ENCODE measurements at regions not wholly inside any gene's neighbourhood (a gene's known extent, or its start where the extent isn't known, plus 50 kb on each side); places are given as distances from the start of the nearest gene placed in this dataset.

DNA sequence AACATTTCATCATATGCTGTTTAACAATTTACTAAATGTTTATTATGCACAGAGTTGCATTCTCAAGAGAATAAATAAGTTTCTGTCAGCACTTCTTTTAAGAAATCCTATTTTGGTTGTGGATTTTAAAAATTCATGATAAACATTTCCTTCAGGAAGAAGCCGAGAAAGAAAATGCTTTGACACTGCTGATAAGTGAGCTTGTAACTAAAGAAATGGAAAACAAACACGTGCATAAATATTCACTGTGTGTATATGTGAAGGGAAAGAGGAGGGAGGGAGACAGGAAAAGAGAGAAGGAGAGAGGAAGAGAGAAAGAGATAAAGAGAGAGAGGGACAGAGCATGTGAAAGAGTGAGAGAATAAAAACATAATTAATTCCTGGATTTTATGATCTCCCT, 1165.0 kb downstream of the DIAPH3 start:
- Histone ChIP-seq H3K9me3 (no peaks in the 10 kb centered on the region), H3K4me3 (ENCODE audit: low read depth, low read length) (no peak overlapping the region), H3K4me1 (peaks cover 18% of the 10 kb centered on the region), H3K36me3 (no peaks in the 10 kb centered on the region), H3K27me3 (no peaks in the 10 kb centered on the region)
- TF ChIP-seq, protein P1, sequence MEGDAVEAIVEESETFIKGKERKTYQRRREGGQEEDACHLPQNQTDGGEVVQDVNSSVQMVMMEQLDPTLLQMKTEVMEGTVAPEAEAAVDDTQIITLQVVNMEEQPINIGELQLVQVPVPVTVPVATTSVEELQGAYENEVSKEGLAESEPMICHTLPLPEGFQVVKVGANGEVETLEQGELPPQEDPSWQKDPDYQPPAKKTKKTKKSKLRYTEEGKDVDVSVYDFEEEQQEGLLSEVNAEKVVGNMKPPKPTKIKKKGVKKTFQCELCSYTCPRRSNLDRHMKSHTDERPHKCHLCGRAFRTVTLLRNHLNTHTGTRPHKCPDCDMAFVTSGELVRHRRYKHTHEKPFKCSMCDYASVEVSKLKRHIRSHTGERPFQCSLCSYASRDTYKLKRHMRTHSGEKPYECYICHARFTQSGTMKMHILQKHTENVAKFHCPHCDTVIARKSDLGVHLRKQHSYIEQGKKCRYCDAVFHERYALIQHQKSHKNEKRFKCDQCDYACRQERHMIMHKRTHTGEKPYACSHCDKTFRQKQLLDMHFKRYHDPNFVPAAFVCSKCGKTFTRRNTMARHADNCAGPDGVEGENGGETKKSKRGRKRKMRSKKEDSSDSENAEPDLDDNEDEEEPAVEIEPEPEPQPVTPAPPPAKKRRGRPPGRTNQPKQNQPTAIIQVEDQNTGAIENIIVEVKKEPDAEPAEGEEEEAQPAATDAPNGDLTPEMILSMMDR (IDR thresholded peaks at IDR 0.05; ENCODE audit: low read depth, low read length): no peak
- DNase-seq: no peak

DNA sequence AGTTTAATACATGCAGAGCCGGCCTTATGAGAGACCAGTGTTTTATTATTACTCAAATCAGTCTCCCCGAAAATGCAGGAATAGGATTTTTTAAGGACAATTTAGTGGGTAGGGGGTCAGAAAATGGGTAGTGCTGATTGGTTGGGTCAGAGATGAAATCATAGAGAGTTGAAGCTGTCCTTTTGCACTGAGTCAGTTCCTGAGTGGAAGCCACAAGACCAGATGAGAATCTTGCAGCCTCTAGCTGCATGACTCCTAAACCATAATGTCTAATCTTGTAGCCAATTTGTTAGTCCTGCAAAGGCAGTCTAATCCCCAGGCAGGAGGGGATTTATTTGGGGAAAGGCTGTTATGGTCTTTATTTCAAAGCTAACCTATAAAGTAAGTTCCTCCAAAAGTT, 1163.9 kb downstream of the DIAPH3 start:
- no peaks in the 10 kb centered on the region for H3K27me3 ChIP-seq
- H3K36me3 ChIP-seq: no peaks in the 10 kb centered on the region
- DNase-seq: no peak
- TF ChIP-seq, protein P1 (IDR thresholded peaks at IDR 0.05; ENCODE audit: low read depth, low read length): no peak
- no peaks in the 10 kb centered on the region for H3K9me3 ChIP-seq
- peaks cover 11% of the 10 kb centered on the region for H3K4me1 ChIP-seq
- H3K4me3 ChIP-seq (ENCODE audit: low read depth, low read length): no peak overlapping the region

DNA sequence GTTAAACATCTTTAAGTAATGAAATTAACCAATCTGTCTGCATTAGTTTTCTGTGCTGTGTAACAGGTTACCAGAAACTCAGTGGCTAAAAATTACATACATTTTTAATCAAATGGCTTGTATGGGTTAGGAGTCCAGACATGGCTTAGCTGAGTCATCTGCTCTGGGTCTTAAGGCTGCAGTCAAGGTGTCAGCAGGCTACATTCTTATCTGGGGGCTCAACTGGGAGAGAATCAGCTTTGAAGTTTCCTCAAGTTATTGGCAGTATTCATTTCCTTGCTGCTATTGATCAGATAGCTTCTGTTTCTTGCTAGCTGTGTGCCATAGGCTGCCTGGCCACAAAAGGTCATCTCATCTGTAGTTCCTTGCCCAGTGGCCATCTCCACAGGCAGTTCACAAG, 1163.0 kb downstream of the DIAPH3 start:
- TF ChIP-seq, protein P1 (IDR thresholded peaks at IDR 0.05; ENCODE audit: low read depth, low read length): no peak
- Histone ChIP-seq H3K9me3 (no peaks in the 10 kb centered on the region), H3K4me1 (peaks cover 11% of the 10 kb centered on the region), H3K36me3 (no peaks in the 10 kb centered on the region), H3K4me3 (ENCODE audit: low read depth, low read length) (no peak overlapping the region), H3K27me3 (no peaks in the 10 kb centered on the region)
- DNase-seq: peak; percentile 41

DNA sequence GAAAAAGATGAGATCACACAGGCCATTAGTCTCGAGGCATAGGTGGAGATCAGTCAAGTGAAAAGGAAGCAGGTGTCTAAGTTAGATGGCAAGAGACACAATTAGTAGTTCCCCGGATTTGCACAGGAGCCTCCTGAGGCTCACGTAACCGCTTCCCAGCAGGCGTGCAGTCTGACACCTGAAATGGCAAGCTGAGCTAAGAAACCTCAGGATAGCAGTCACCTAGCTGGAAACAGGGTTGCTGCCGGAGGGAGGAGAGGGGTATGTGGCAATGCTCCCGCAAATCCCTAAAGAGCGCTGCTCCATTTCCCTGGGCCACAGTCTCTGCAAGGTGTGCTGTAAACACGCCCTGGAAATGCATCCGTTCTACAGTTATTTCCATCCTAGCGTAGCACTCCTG, 1151.0 kb downstream of the DIAPH3 start:
- no peak for DNase-seq
- Histone ChIP-seq H3K9me3 (no peaks in the 10 kb centered on the region), H3K4me1 (no peaks in the 10 kb centered on the region), H3K36me3 (no peaks in the 10 kb centered on the region), H3K27me3 (no peaks in the 10 kb centered on the region), H3K4me3 (ENCODE audit: low read depth, low read length) (no peak overlapping the region)
- TF ChIP-seq, protein P1 (IDR thresholded peaks at IDR 0.05; ENCODE audit: low read depth, low read length): no peak

DNA sequence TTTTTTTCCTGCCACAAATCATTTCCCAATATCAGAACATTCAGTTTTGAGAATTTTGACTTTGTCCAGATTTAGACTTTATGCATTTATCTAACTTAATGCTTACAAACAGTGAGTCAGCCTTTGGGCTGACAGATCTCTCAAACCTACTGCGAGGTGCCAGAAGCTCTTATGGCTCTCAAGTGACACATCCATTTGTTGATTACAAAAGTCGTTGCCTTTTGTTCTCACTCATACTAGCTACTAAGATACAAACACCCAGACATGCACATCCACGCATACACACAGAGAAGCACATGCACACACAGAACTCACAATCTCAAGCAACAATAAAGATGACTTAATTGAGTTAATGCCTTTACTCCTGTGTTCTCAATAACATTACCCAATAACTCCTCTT, 1147.5 kb downstream of the DIAPH3 start:
- TF ChIP-seq, protein P1 (IDR thresholded peaks at IDR 0.05; ENCODE audit: low read depth, low read length): no peak
- Histone ChIP-seq H3K9me3 (no peaks in the 10 kb centered on the region), H3K36me3 (no peaks in the 10 kb centered on the region), H3K27me3 (no peaks in the 10 kb centered on the region), H3K4me3 (ENCODE audit: low read depth, low read length) (no peak overlapping the region), H3K4me1 (no peaks in the 10 kb centered on the region; the same call in 1 of the 2 replicates)
- DNase-seq: no peak

DNA sequence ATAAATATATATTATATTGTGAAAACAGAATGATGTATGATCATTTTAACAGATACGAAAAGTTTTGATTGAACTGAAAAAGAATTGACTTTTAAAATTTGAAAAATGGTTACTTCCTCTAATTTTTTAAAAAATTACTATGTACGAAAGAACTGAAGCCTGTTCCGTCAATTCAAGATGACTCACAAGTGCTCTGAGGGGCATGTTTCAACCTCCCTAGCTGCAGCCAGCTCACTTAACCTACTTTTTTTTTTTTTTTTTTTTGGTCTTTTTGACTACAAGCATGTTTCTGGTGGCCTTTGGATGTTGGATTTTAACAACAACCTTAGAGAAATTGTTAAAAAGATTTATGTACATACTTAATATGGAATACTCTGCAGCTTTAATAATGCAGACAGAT, 1139.3 kb downstream of the DIAPH3 start:
- no peak for DNase-seq
- Histone ChIP-seq H3K4me1 (no peaks in the 10 kb centered on the region), H3K4me3 (ENCODE audit: low read depth, low read length) (no peak overlapping the region), H3K9me3 (no peaks in the 10 kb centered on the region), H3K36me3 (no peaks in the 10 kb centered on the region), H3K27me3 (no peaks in the 10 kb centered on the region)
- TF ChIP-seq, protein P1 (IDR thresholded peaks at IDR 0.05; ENCODE audit: low read depth, low read length): no peak

All from BE2C (cell line).